ENCODE measurements at regions not wholly inside any gene's neighbourhood (a gene's known extent, or its start where the extent isn't known, plus 50 kb on each side); places are given as distances from the start of the nearest gene placed in this dataset.

- Histone ChIP-seq H2AFZ (ENCODE audit: insufficient read depth, low read length, poor library complexity) (no peak overlapping the region), H3K27ac (ENCODE audit: low read depth, low read length) (no peak overlapping the region), H4K91ac (ENCODE audit: low read depth, low read length) (no peak overlapping the region), H2BK12ac (ENCODE audit: low read length) (no peak overlapping the region), H3K79me1 (ENCODE audit: low read length) (no peaks in the 10 kb centered on the region), H3K14ac (ENCODE audit: low read length) (no peak overlapping the region), H4K8ac (ENCODE audit: low read depth, low read length) (no peak overlapping the region), H3K4ac (ENCODE audit: low read depth, low read length) (no peak overlapping the region), H2BK5ac (ENCODE audit: low read depth, low read length, poor library complexity) (no peak overlapping the region), H3K4me3 (ENCODE audit: low read depth, low read length) (no peak overlapping the region), H3K27me3 (ENCODE audit: insufficient read depth, low read length) (no peaks in the 10 kb centered on the region), H4K12ac (ENCODE audit: low read depth, low read length) (no peak overlapping the region), H3K9me3 (ENCODE audit: insufficient read depth, low read depth, low read length) (no peaks in the 10 kb centered on the region), H3K36me3 (ENCODE audit: control insufficient read depth in 1 of 2, insufficient read depth in 2 of 2, low read length in 2 of 2) (no peaks in the 10 kb centered on the region), H3K4me2 (ENCODE audit: low read length) (no peak overlapping the region), H3K79me2 (ENCODE audit: control insufficient read depth, insufficient read depth, low read length, poor library complexity) (no peaks in the 10 kb centered on the region), H3K18ac (ENCODE audit: low read length) (no peak overlapping the region), H2BK120ac (ENCODE audit: insufficient read depth, low read length, poor library complexity) (no peak overlapping the region), H2AK5ac (ENCODE audit: low read length) (no peak overlapping the region), H3K4me1 (ENCODE audit: control insufficient read depth in 1 of 2, insufficient read depth in 2 of 2, low read length in 2 of 2) (no peaks in the 10 kb centered on the region), H3K9ac (ENCODE audit: low read length) (no peak overlapping the region), H3K23ac (ENCODE audit: low read length) (no peak overlapping the region)
- WGBS (ENCODE audit: extremely low coverage, insufficient coverage, insufficient read length), result no CpG with 5 or more reads among the region's 4 CpGs
- peak; percentile 33 to 39 for DNase-seq
Measured at GRCh38 chr4:38266616-38267015, 306.4 kb downstream of the PTTG2 start.

GRCh38 chr4:38268108-38268820 is 308.1 kb downstream of the PTTG2 start:
- no peak for DNase-seq
- Histone ChIP-seq H3K23ac (ENCODE audit: low read length) (no peak overlapping the region), H3K4me3 (ENCODE audit: low read depth, low read length) (no peak overlapping the region), H2AFZ (ENCODE audit: insufficient read depth, low read length, poor library complexity) (no peak overlapping the region), H4K8ac (ENCODE audit: low read depth, low read length) (no peak overlapping the region), H3K27me3 (ENCODE audit: insufficient read depth, low read length) (no peaks in the 10 kb centered on the region), H2AK5ac (ENCODE audit: low read length) (no peak overlapping the region), H3K4ac (ENCODE audit: low read depth, low read length) (no peak overlapping the region), H3K9me3 (ENCODE audit: insufficient read depth, low read depth, low read length) (no peaks in the 10 kb centered on the region), H2BK12ac (ENCODE audit: low read length) (no peak overlapping the region), H3K36me3 (ENCODE audit: control insufficient read depth in 1 of 2, insufficient read depth in 2 of 2, low read length in 2 of 2) (no peaks in the 10 kb centered on the region), H3K79me2 (ENCODE audit: control insufficient read depth, insufficient read depth, low read length, poor library complexity) (no peaks in the 10 kb centered on the region), H3K9ac (ENCODE audit: low read length) (no peak overlapping the region), H3K4me1 (ENCODE audit: control insufficient read depth in 1 of 2, insufficient read depth in 2 of 2, low read length in 2 of 2) (no peaks in the 10 kb centered on the region), H3K14ac (ENCODE audit: low read length) (no peak overlapping the region), H3K27ac (ENCODE audit: low read depth, low read length) (no peak overlapping the region), H2BK120ac (ENCODE audit: insufficient read depth, low read length, poor library complexity) (no peak overlapping the region), H4K12ac (ENCODE audit: low read depth, low read length) (no peak overlapping the region), H3K79me1 (ENCODE audit: low read length) (no peaks in the 10 kb centered on the region), H3K4me2 (ENCODE audit: low read length) (no peak overlapping the region), H3K18ac (ENCODE audit: low read length) (no peak overlapping the region), H4K91ac (ENCODE audit: low read depth, low read length) (no peak overlapping the region), H2BK5ac (ENCODE audit: low read depth, low read length, poor library complexity) (no peak overlapping the region)
- no CpG with 5 or more reads among the region's 5 CpGs for WGBS (ENCODE audit: extremely low coverage, insufficient coverage, insufficient read length)

GRCh38 chr4:38268837-38269236 is 308.6 kb downstream of the PTTG2 start:
- Histone ChIP-seq H3K4me3 (ENCODE audit: low read depth, low read length) (no peak overlapping the region), H2BK120ac (ENCODE audit: insufficient read depth, low read length, poor library complexity) (no peak overlapping the region), H3K36me3 (ENCODE audit: control insufficient read depth in 1 of 2, insufficient read depth in 2 of 2, low read length in 2 of 2) (no peaks in the 10 kb centered on the region), H2AK5ac (ENCODE audit: low read length) (no peak overlapping the region), H3K27me3 (ENCODE audit: insufficient read depth, low read length) (no peaks in the 10 kb centered on the region), H3K23ac (ENCODE audit: low read length) (no peak overlapping the region), H4K8ac (ENCODE audit: low read depth, low read length) (no peak overlapping the region), H3K4ac (ENCODE audit: low read depth, low read length) (no peak overlapping the region), H3K79me1 (ENCODE audit: low read length) (no peaks in the 10 kb centered on the region), H3K27ac (ENCODE audit: low read depth, low read length) (no peak overlapping the region), H3K18ac (ENCODE audit: low read length) (no peak overlapping the region), H3K4me2 (ENCODE audit: low read length) (no peak overlapping the region), H2AFZ (ENCODE audit: insufficient read depth, low read length, poor library complexity) (no peak overlapping the region), H4K12ac (ENCODE audit: low read depth, low read length) (no peak overlapping the region), H4K91ac (ENCODE audit: low read depth, low read length) (no peak overlapping the region), H3K9me3 (ENCODE audit: insufficient read depth, low read depth, low read length) (no peaks in the 10 kb centered on the region), H3K79me2 (ENCODE audit: control insufficient read depth, insufficient read depth, low read length, poor library complexity) (no peaks in the 10 kb centered on the region), H3K14ac (ENCODE audit: low read length) (no peak overlapping the region), H2BK12ac (ENCODE audit: low read length) (no peak overlapping the region), H3K9ac (ENCODE audit: low read length) (no peak overlapping the region), H3K4me1 (ENCODE audit: control insufficient read depth in 1 of 2, insufficient read depth in 2 of 2, low read length in 2 of 2) (no peaks in the 10 kb centered on the region), H2BK5ac (ENCODE audit: low read depth, low read length, poor library complexity) (no peak overlapping the region)
- no peak for DNase-seq
- no CpG with 5 or more reads among the region's 1 CpG for WGBS (ENCODE audit: extremely low coverage, insufficient coverage, insufficient read length)

- Histone ChIP-seq H3K9ac (ENCODE audit: low read length) (no peak overlapping the region), H3K4me2 (ENCODE audit: low read length) (no peak overlapping the region)
Measured at GRCh38 chr4:38273407-38273806, 313.2 kb downstream of the PTTG2 start.

More at GRCh38 chr4:38273407-38273806, 313.2 kb downstream of the PTTG2 start:
- Histone ChIP-seq H3K27me3 (ENCODE audit: insufficient read depth, low read length) (no peaks in the 10 kb centered on the region), H2BK12ac (ENCODE audit: low read length) (no peak overlapping the region), H3K36me3 (ENCODE audit: control insufficient read depth in 1 of 2, insufficient read depth in 2 of 2, low read length in 2 of 2) (no peaks in the 10 kb centered on the region), H3K4me1 (ENCODE audit: control insufficient read depth in 1 of 2, insufficient read depth in 2 of 2, low read length in 2 of 2) (peaks cover 3 to 4% of the 10 kb centered on the region in 2 experiments), H3K23ac (ENCODE audit: low read length) (no peak overlapping the region), H3K4me3 (ENCODE audit: low read depth, low read length) (no peak overlapping the region), H3K14ac (ENCODE audit: low read length) (no peak overlapping the region), H4K12ac (ENCODE audit: low read depth, low read length) (no peak overlapping the region), H2BK120ac (ENCODE audit: insufficient read depth, low read length, poor library complexity) (no peak overlapping the region), H2AK5ac (ENCODE audit: low read length) (no peak overlapping the region), H4K8ac (ENCODE audit: low read depth, low read length) (no peak overlapping the region), H3K27ac (ENCODE audit: low read depth, low read length) (no peak overlapping the region), H4K91ac (ENCODE audit: low read depth, low read length) (no peak overlapping the region), H2AFZ (ENCODE audit: insufficient read depth, low read length, poor library complexity) (no peak overlapping the region), H3K4ac (ENCODE audit: low read depth, low read length) (no peak overlapping the region), H3K18ac (ENCODE audit: low read length) (no peak overlapping the region), H2BK5ac (ENCODE audit: low read depth, low read length, poor library complexity) (no peak overlapping the region), H3K79me2 (ENCODE audit: control insufficient read depth, insufficient read depth, low read length, poor library complexity) (no peaks in the 10 kb centered on the region), H3K9me3 (ENCODE audit: insufficient read depth, low read depth, low read length) (no peaks in the 10 kb centered on the region), H3K79me1 (ENCODE audit: low read length) (no peaks in the 10 kb centered on the region)
- no peak for DNase-seq
